ENCODE measurements at regions not wholly inside any gene's neighbourhood (a gene's known extent, or its start where the extent isn't known, plus 50 kb on each side); places are given as distances from the start of the nearest gene placed in this dataset.

DNA sequence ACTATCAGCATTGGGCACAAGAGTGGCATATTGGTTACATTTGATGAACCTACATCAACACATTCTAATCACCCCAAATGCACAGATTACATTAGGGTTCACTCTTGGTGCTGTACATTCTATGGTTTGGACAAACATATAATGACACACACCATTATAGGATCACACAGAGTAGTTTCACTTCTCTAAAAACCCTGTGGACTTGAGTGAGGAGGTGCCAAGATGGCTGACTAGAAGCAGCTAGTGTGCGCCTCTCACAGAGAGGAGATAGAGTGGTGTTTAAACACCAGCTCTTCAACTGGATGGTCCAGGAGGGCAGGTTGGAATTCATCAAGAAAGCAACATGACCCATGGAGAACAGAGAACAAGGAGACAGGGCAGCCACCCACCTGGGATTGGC, 265.6 kb downstream of the TDRD3 start:
- TF ChIP-seq, protein P1, sequence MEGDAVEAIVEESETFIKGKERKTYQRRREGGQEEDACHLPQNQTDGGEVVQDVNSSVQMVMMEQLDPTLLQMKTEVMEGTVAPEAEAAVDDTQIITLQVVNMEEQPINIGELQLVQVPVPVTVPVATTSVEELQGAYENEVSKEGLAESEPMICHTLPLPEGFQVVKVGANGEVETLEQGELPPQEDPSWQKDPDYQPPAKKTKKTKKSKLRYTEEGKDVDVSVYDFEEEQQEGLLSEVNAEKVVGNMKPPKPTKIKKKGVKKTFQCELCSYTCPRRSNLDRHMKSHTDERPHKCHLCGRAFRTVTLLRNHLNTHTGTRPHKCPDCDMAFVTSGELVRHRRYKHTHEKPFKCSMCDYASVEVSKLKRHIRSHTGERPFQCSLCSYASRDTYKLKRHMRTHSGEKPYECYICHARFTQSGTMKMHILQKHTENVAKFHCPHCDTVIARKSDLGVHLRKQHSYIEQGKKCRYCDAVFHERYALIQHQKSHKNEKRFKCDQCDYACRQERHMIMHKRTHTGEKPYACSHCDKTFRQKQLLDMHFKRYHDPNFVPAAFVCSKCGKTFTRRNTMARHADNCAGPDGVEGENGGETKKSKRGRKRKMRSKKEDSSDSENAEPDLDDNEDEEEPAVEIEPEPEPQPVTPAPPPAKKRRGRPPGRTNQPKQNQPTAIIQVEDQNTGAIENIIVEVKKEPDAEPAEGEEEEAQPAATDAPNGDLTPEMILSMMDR (conservative IDR thresholded peaks at IDR 0.05; ENCODE audit: low read depth, low read length) = no peak
- TF ChIP-seq EZH2 (IDR thresholded peaks at IDR 0.05; ENCODE audit: low read length, unreplicated experiment) = no peak
